OCI-LY7 (cell line): ENCODE measurements at regions not wholly inside any gene's neighbourhood (a gene's known extent, or its start where the extent isn't known, plus 50 kb on each side); places are given as distances from the start of the nearest gene placed in this dataset.

Source experiments
- EZH2phosphoT487 ChIP-seq: fragments of 200-600 bp; sonication (generic); IDR thresholded peaks from 2 replicates; pipeline ENCODE4 v1.6.1; 2018; ENCODE audit warnings: low read depth, borderline replicate concordance, mild to moderate bottlenecking, mixed run types, antibody characterized with exemption, low read length, moderate library complexity, mixed read lengths
- TF ChIP-seq, protein P1 (sequence below): fragments of 200-600 bp; sonication (generic); conservative IDR thresholded peaks from 2 replicates; pipeline ENCODE4 v1.5.1; 2014; ENCODE audit warnings: mild to moderate bottlenecking, antibody characterized with exemption, low read length, moderate library complexity, mixed read lengths

DNA sequence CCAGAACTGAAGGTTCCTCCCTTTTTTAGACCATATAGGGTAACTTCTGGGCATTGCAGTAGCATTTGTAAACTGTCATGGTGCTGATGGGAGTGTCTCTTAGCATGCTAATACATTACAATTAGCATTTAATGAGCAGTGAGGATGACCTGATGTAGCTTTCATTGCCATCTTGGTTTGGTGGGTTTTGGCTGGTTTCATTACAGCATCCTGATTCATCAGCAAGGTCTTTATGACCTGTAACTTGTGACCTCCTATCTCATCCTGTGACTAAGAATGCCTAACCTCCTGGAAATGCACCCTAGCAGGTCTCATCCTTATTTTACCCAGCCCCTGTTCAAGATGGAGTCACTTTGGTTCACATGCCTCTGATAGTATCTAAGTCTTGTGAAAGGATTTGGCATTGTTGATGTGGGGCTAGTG lies 159.0 kb downstream of the TMX3 start:
- TF ChIP-seq, protein P1, sequence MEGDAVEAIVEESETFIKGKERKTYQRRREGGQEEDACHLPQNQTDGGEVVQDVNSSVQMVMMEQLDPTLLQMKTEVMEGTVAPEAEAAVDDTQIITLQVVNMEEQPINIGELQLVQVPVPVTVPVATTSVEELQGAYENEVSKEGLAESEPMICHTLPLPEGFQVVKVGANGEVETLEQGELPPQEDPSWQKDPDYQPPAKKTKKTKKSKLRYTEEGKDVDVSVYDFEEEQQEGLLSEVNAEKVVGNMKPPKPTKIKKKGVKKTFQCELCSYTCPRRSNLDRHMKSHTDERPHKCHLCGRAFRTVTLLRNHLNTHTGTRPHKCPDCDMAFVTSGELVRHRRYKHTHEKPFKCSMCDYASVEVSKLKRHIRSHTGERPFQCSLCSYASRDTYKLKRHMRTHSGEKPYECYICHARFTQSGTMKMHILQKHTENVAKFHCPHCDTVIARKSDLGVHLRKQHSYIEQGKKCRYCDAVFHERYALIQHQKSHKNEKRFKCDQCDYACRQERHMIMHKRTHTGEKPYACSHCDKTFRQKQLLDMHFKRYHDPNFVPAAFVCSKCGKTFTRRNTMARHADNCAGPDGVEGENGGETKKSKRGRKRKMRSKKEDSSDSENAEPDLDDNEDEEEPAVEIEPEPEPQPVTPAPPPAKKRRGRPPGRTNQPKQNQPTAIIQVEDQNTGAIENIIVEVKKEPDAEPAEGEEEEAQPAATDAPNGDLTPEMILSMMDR, result no peak
- TF ChIP-seq EZH2phosphoT487, result no peak
